OCI-LY3 (cell line): ENCODE measurements at regions not wholly inside any gene's neighbourhood (a gene's known extent, or its start where the extent isn't known, plus 50 kb on each side); places are given as distances from the start of the nearest gene placed in this dataset.

Experiments used
- H2AFZ ChIP-seq: fragments of 200-600, 300-600 bp; shearing (Covaris generic); 2 replicates; pipeline ENCODE4 v1.6.0; 2014; ENCODE audit warnings: antibody characterized with exemption, low read depth, low read length
- H3K27ac ChIP-seq: fragments of 200-600, 300-600 bp; sonication (generic); 2 replicates; pipeline ENCODE4 v1.5.1; 2014; ENCODE audit warnings: mild to moderate bottlenecking, low read length, moderate library complexity, mixed read lengths
- H3K27me3 ChIP-seq: fragments of 200-600, 300-600 bp; sonication (generic); 2 replicates; pipeline ENCODE4 v1.6.1; 2014; ENCODE audit warnings: low read depth, low read length, mixed read lengths
- H3K36me3 ChIP-seq: fragments of 200-600, 300-600 bp; sonication (generic); replicated peaks from 2 replicates; pipeline ENCODE3; 2014; ENCODE audit warnings: low read depth, low read length, mixed read lengths
- H3K4me1 ChIP-seq: fragments of 300-600, 200-600 bp; sonication (generic); 2 replicates; pipeline ENCODE4 v1.6.1; 2014; ENCODE audit warnings: low read length, mixed read lengths
- H3K4me2 ChIP-seq: fragments of 200-600, 300-600 bp; sonication (generic); 2 replicates; pipeline ENCODE4 v1.6.1; 2014; ENCODE audit warnings: low read length, mixed read lengths
- H3K4me3 ChIP-seq: fragments of 300-600, 200-600 bp; sonication (generic); 2 replicates; pipeline ENCODE4 v1.5.1; 2014; ENCODE audit warnings: antibody characterized with exemption, mild to moderate bottlenecking, low read length, moderate library complexity
- H3K79me2 ChIP-seq: fragments of 300-600, 200-600 bp; shearing (Covaris generic); 2 replicates; pipeline ENCODE4 v1.6.1; 2014; ENCODE audit warnings: mild to moderate bottlenecking, low read length, mixed read lengths
- H3K9ac ChIP-seq: fragments of 300-600, 200-600 bp; shearing (Covaris generic); 2 replicates; pipeline ENCODE4 v1.6.0; 2014; ENCODE audit warnings: mild to moderate bottlenecking, low read length, moderate library complexity
- H3K9me3 ChIP-seq: fragments of 200-600, 300-600 bp; shearing (Covaris generic); 2 replicates; pipeline ENCODE4 v1.6.1; 2014; ENCODE audit warnings: low read length, mixed read lengths; ENCODE audit not compliant: insufficient read depth
- H4K20me1 ChIP-seq: fragments of 200-600, 300-600 bp; sonication (generic); 2 replicates; pipeline ENCODE4 v1.6.1; 2016; ENCODE audit warnings: low read length, mixed read lengths; ENCODE audit not compliant: insufficient read depth
- EZH2phosphoT487 ChIP-seq: fragments of 200-600 bp; shearing (Covaris generic); IDR thresholded peaks from 2 replicates; pipeline ENCODE4 v1.6.1; 2018; ENCODE audit warnings: antibody characterized with exemption, mixed run types, low read depth
- TF ChIP-seq, protein P1 (sequence below): fragments of 200-600, 300-600 bp; sonication (generic); IDR thresholded peaks from 2 replicates; pipeline ENCODE4 v1.5.1; 2014; ENCODE audit warnings: antibody characterized with exemption, low read length, low read depth

DNA sequence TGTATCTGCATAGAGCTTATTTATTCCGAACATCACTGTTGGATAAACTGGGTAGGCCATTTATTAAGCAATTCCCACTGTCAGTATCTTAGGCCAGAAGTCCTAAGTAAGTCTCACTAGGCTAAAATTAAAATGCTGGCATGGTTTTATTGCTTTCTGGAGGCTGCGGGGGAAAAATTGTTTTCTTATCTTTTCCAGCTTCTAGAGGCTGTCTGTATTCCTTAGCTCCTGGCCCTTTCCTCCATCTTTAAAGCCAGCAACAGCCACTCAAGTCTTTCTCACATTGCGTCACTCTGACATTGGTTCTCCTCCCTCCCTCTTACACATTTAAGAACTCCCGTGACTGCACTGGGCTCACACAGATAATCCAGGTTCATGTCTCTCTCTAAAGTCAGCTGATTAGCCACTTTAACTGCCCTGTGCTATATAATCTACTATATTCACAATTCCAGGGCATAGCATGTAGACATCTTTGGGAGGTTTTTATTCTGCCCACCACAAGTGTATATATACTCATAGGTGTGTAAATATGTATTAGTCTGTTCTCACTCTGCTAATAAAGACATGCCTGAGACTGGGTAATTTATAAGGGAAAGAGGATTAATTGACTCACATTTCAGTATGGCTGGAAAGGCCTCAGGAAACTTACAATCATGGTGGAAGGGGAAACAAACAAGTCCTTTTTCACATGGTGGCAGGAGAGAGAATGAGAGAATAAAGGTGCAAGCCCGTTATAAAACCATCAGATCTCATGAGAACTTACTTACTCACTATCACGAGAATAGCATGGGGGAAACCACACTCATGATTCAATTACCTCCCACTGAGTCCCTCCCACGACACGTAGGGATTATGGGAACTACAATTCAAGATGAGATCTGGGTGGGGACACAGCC lies 113.5 kb upstream of the SLC7A14 start:
- H3K36me3 ChIP-seq = no peaks in the 10 kb centered on the region
- H3K4me2 ChIP-seq = no peak overlapping the region
- no peaks in the 10 kb centered on the region for H3K4me1 ChIP-seq
- H3K79me2 ChIP-seq = no peaks in the 10 kb centered on the region
- H2AFZ ChIP-seq = no peak overlapping the region
- H3K9me3 ChIP-seq = no peaks in the 10 kb centered on the region
- H3K4me3 ChIP-seq = no peak overlapping the region
- H3K27ac ChIP-seq = no peak overlapping the region
- peaks cover 54% of the 10 kb centered on the region for H3K27me3 ChIP-seq
- TF ChIP-seq EZH2phosphoT487 = no peak
- TF ChIP-seq, protein P1, sequence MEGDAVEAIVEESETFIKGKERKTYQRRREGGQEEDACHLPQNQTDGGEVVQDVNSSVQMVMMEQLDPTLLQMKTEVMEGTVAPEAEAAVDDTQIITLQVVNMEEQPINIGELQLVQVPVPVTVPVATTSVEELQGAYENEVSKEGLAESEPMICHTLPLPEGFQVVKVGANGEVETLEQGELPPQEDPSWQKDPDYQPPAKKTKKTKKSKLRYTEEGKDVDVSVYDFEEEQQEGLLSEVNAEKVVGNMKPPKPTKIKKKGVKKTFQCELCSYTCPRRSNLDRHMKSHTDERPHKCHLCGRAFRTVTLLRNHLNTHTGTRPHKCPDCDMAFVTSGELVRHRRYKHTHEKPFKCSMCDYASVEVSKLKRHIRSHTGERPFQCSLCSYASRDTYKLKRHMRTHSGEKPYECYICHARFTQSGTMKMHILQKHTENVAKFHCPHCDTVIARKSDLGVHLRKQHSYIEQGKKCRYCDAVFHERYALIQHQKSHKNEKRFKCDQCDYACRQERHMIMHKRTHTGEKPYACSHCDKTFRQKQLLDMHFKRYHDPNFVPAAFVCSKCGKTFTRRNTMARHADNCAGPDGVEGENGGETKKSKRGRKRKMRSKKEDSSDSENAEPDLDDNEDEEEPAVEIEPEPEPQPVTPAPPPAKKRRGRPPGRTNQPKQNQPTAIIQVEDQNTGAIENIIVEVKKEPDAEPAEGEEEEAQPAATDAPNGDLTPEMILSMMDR = no peak
- no peaks in the 10 kb centered on the region for H4K20me1 ChIP-seq
- no peak overlapping the region for H3K9ac ChIP-seq

DNA sequence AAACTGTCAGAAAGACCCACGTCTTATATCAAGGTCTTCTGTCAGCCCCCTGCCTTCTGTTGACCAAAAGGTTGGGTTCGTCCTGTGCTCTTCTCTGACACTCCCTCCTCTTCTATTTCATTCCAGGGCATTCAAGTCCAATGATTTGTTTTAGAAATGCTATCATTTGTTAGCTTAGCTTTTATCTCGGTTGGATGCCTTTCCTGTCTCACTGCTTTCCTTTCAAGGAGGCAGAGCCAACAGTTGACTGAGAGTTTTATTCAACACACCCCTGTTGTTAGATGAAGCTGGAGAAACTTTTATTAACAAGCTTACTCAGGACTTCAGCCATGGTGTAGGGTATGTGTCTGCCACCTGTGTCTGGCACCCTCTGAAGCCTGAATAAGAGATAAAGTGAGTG lies 112.0 kb upstream of the SLC7A14 start:
- no peak overlapping the region for H3K9ac ChIP-seq
- H3K36me3 ChIP-seq = no peaks in the 10 kb centered on the region
- H4K20me1 ChIP-seq = no peaks in the 10 kb centered on the region
- no peak overlapping the region for H3K4me3 ChIP-seq
- TF ChIP-seq, protein P1 = no peak
- no peak for TF ChIP-seq EZH2phosphoT487
- H3K79me2 ChIP-seq = no peaks in the 10 kb centered on the region
- H3K4me1 ChIP-seq = no peaks in the 10 kb centered on the region
- peaks cover 42% of the 10 kb centered on the region for H3K27me3 ChIP-seq
- no peak overlapping the region for H3K27ac ChIP-seq
- H3K4me2 ChIP-seq = no peak overlapping the region
- H3K9me3 ChIP-seq = no peaks in the 10 kb centered on the region
- H2AFZ ChIP-seq = no peak overlapping the region

DNA sequence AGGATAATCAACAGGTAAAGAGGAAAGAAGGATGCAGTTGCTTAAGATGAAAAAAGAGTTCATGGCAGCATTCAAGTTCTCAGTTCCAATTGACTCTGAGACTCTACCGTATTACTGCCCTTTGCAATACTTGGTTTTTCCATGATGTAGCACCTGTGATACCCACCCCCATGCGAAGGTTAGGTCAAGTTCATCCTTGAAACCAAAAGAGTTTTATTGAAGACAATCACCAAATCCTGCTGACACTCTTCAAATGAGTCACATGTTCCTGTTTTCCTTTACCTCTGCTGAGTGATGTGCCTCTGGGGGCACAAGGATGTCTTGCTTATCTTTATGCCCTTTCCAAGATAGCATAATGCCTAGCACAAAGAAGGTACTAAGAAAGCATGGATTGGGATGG lies 111.3 kb upstream of the SLC7A14 start:
- Histone ChIP-seq H3K36me3 (no peaks in the 10 kb centered on the region), H3K4me1 (no peaks in the 10 kb centered on the region), H3K9me3 (no peaks in the 10 kb centered on the region), H3K79me2 (no peaks in the 10 kb centered on the region), H3K9ac (no peak overlapping the region), H3K4me2 (no peak overlapping the region), H3K27me3 (peaks cover 40% of the 10 kb centered on the region), H4K20me1 (no peaks in the 10 kb centered on the region), H2AFZ (no peak overlapping the region), H3K27ac (no peak overlapping the region), H3K4me3 (no peak overlapping the region)
- TF ChIP-seq, protein P1 = no peak
- no peak for TF ChIP-seq EZH2phosphoT487

DNA sequence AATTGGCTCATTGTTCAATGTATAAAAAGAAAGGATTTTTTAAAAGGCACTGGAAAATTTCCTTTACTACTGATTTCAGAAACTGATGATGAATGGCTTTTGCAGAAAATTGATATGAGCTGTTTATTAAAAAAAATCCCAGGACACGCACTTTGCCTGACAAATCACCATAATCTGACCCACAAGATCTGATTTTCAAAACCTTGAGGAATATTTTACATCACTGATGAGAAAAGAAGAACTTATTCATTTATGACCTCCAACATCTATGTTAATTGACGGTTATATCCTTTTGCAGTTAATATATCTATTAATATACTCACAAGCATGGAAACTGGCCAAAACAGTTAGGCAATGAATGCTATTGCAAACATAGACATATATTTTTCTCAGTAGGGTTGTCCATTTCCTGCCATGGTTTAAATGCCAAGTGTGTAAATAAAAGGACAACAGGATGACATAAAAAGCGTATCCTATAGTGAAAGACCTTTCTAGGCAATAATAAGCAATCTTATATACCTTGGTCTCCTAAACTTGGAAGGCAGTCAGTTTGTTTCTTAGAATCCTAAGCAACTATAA lies 109.7 kb upstream of the SLC7A14 start:
- Histone ChIP-seq H3K4me1 (no peaks in the 10 kb centered on the region), H3K9me3 (no peaks in the 10 kb centered on the region), H3K4me3 (no peak overlapping the region), H3K36me3 (no peaks in the 10 kb centered on the region), H4K20me1 (no peaks in the 10 kb centered on the region), H2AFZ (no peak overlapping the region), H3K9ac (no peak overlapping the region), H3K4me2 (no peak overlapping the region), H3K27me3 (peaks cover 53% of the 10 kb centered on the region), H3K79me2 (no peaks in the 10 kb centered on the region), H3K27ac (no peak overlapping the region)
- no peak for TF ChIP-seq EZH2phosphoT487
- TF ChIP-seq, protein P1 = no peak
